ENCODE measurements at regions not wholly inside any gene's neighbourhood (a gene's known extent, or its start where the extent isn't known, plus 50 kb on each side); places are given as distances from the start of the nearest gene placed in this dataset.

- TF ChIP-seq CTCF (conservative IDR thresholded peaks at IDR 0.05; ENCODE audit: low read depth in 2 of 2), result no peak
- TF ChIP-seq, protein P1, sequence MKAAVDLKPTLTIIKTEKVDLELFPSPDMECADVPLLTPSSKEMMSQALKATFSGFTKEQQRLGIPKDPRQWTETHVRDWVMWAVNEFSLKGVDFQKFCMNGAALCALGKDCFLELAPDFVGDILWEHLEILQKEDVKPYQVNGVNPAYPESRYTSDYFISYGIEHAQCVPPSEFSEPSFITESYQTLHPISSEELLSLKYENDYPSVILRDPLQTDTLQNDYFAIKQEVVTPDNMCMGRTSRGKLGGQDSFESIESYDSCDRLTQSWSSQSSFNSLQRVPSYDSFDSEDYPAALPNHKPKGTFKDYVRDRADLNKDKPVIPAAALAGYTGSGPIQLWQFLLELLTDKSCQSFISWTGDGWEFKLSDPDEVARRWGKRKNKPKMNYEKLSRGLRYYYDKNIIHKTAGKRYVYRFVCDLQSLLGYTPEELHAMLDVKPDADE (IDR thresholded peaks at IDR 0.05), result no peak
These were observed 153.7 kb downstream of the OR2B2 start (continued) for GRCh38 chr6:27758491-27758890.

GRCh38 chr6:27757307-27757706 lies 154.9 kb downstream of the OR2B2 start:
- H3K36me3 Mint-ChIP-seq (ENCODE audit: low read depth), result no peaks in the 10 kb centered on the region
- H3K4me3 ChIP-seq, result peak overlapping the region; percentile 62
- H3K9me3 Mint-ChIP-seq, result peaks cover 6% of the 10 kb centered on the region; the same call in 2 of the 3 replicates
- peak; percentile 50 for ATAC-seq
- no peaks in the 10 kb centered on the region for H3K9me2 ChIP-seq (ENCODE audit: insufficient read depth)
- peaks cover 10% of the 10 kb centered on the region for H3K4me1 ChIP-seq (ENCODE audit: insufficient read depth)
- H3K4me3 Mint-ChIP-seq, result peak overlapping the region; percentile 67
- peak; percentile 28; the same call in 1 of the 2 replicates for TF ChIP-seq POLR2AphosphoS5 (IDR thresholded peaks at IDR 0.05; ENCODE audit: low read depth)
- TF ChIP-seq, protein P1 (IDR thresholded peaks at IDR 0.05), result no peak
- H3K36me3 ChIP-seq (ENCODE audit: insufficient read depth), result no peaks in the 10 kb centered on the region
- no peak overlapping the region for H3K27ac Mint-ChIP-seq
- H3K79me2 ChIP-seq (replicated peaks; ENCODE audit: insufficient read depth), result no peaks in the 10 kb centered on the region
- H3K4me2 ChIP-seq, result peak overlapping the region; percentile 80
- peak; percentile 75 for DNase-seq (ENCODE audit: low spot score)
- H3K27me3 ChIP-seq (ENCODE audit: insufficient read depth), result peaks cover 82% of the 10 kb centered on the region
- H4K20me1 ChIP-seq (replicated peaks; ENCODE audit: insufficient read depth), result no peaks in the 10 kb centered on the region; the same call in 1 of the 2 replicates
- no peak overlapping the region for H3K27ac ChIP-seq (ENCODE audit: low read depth)
- H2AFZ ChIP-seq, result peak overlapping the region; percentile 90; the same call in 1 of the 2 replicates
- peaks cover 40% of the 10 kb centered on the region; the same call in 2 of the 3 replicates for H3K4me1 Mint-ChIP-seq
- H3F3A ChIP-seq (replicated peaks; ENCODE audit: low read depth), result peaks cover 13% of the 10 kb centered on the region; the same call in 1 of the 2 replicates
- H3K27me3 Mint-ChIP-seq (ENCODE audit: insufficient read depth, low read depth, poor library complexity), result peaks cover 47% of the 10 kb centered on the region

GRCh38 chr6:27755768-27756167 lies 156.4 kb downstream of the OR2B2 start:
- Mint-ChIP-seq H3K4me3 (no peak overlapping the region; the same call in 2 of the 3 replicates), H3K27me3 (ENCODE audit: insufficient read depth, low read depth, poor library complexity) (peaks cover 38% of the 10 kb centered on the region), H3K4me1 (peaks cover 34% of the 10 kb centered on the region; the same call in 2 of the 3 replicates), H3K9me3 (peaks cover 6% of the 10 kb centered on the region; the same call in 2 of the 3 replicates), H3K36me3 (ENCODE audit: low read depth) (no peaks in the 10 kb centered on the region), H3K27ac (no peak overlapping the region)
- Histone ChIP-seq H3K27me3 (ENCODE audit: insufficient read depth) (peaks cover 66% of the 10 kb centered on the region), H3K79me2 (replicated peaks; ENCODE audit: insufficient read depth) (no peaks in the 10 kb centered on the region), H3F3A (replicated peaks; ENCODE audit: low read depth) (0 out of 2 replicates have a peak, but pooled peaks cover 4% of the 10 kb centered on the region), H2AFZ (no peak overlapping the region), H3K4me3 (no peak overlapping the region), H3K36me3 (ENCODE audit: insufficient read depth) (no peaks in the 10 kb centered on the region), H3K4me2 (no peak overlapping the region), H3K27ac (ENCODE audit: low read depth) (no peak overlapping the region), H3K4me1 (ENCODE audit: insufficient read depth) (peaks cover 5% of the 10 kb centered on the region; the same call in 1 of the 2 replicates), H3K9me2 (ENCODE audit: insufficient read depth) (no peaks in the 10 kb centered on the region), H4K20me1 (replicated peaks; ENCODE audit: insufficient read depth) (peaks cover 3% of the 10 kb centered on the region; the same call in 1 of the 2 replicates)
- DNase-seq (ENCODE audit: low spot score), result no peak
- ATAC-seq, result no peak
- TF ChIP-seq EZH2phosphoT487 (IDR thresholded peaks at IDR 0.05; ENCODE audit: unreplicated experiment), result no peak
- no peak for TF ChIP-seq POLR2AphosphoS5 (IDR thresholded peaks at IDR 0.05; ENCODE audit: low read depth)
- TF ChIP-seq ZNF462 (CRISPR knock-in tag; IDR thresholded peaks at IDR 0.05), result no peak
- TF ChIP-seq EZH2 (IDR thresholded peaks at IDR 0.05; ENCODE audit: low read depth, unreplicated experiment), result no peak
- TF ChIP-seq, protein P1 (IDR thresholded peaks at IDR 0.05), result no peak
- no peak for TF ChIP-seq STAT1 (IDR thresholded peaks at IDR 0.05; ENCODE audit: unreplicated experiment)
